ENCODE measurements at regions not wholly inside any gene's neighbourhood (a gene's known extent, or its start where the extent isn't known, plus 50 kb on each side); places are given as distances from the start of the nearest gene placed in this dataset.

GRCh38 chr1:118828038-118828437, 160.1 kb downstream of the TBX15 start:
- H3K4me3 ChIP-seq, result no peak overlapping the region
- no peak for DNase-seq
- H3K9me3 ChIP-seq, result no peaks in the 10 kb centered on the region
- H3K27me3 ChIP-seq, result no peaks in the 10 kb centered on the region
- no peak overlapping the region for H3K27ac ChIP-seq
- no peaks in the 10 kb centered on the region for H3K36me3 ChIP-seq
- H3K4me1 ChIP-seq, result no peaks in the 10 kb centered on the region
- TF ChIP-seq CTCF (IDR thresholded peaks at IDR 0.05) (no peak), POLR2A (IDR thresholded peaks at IDR 0.05) (no peak)

GRCh38 chr1:118827636-118828035, 160.5 kb downstream of the TBX15 start:
- TF ChIP-seq CTCF (IDR thresholded peaks at IDR 0.05), result no peak
- no peak for TF ChIP-seq POLR2A (IDR thresholded peaks at IDR 0.05)

GRCh38 chr1:118827207-118827606, 160.9 kb downstream of the TBX15 start:
- Histone ChIP-seq H3K27ac (no peak overlapping the region), H3K4me3 (no peak overlapping the region), H3K4me1 (no peaks in the 10 kb centered on the region), H3K36me3 (no peaks in the 10 kb centered on the region), H3K27me3 (no peaks in the 10 kb centered on the region), H3K9me3 (no peaks in the 10 kb centered on the region)
- TF ChIP-seq CTCF (IDR thresholded peaks at IDR 0.05) (no peak), POLR2A (IDR thresholded peaks at IDR 0.05) (no peak)
- no peak for DNase-seq

More at GRCh38 chr1:118827636-118828035, 160.5 kb downstream of the TBX15 start:
- no peaks in the 10 kb centered on the region for H3K27me3 ChIP-seq
- no peaks in the 10 kb centered on the region for H3K9me3 ChIP-seq
- H3K4me1 ChIP-seq, result no peaks in the 10 kb centered on the region
- no peaks in the 10 kb centered on the region for H3K36me3 ChIP-seq
- DNase-seq, result no peak
- H3K27ac ChIP-seq, result no peak overlapping the region
- H3K4me3 ChIP-seq, result no peak overlapping the region

- no peak for DNase-seq
- H3K9me3 ChIP-seq, result no peaks in the 10 kb centered on the region
- no peak overlapping the region for H3K4me3 ChIP-seq
- H3K27me3 ChIP-seq, result no peaks in the 10 kb centered on the region
- H3K27ac ChIP-seq, result no peak overlapping the region
- no peaks in the 10 kb centered on the region for H3K36me3 ChIP-seq
- no peaks in the 10 kb centered on the region for H3K4me1 ChIP-seq
- TF ChIP-seq POLR2A (IDR thresholded peaks at IDR 0.05), result no peak
- no peak for TF ChIP-seq CTCF (IDR thresholded peaks at IDR 0.05)
Measured at GRCh38 chr1:118826669-118827068, 161.5 kb downstream of the TBX15 start.

- Histone ChIP-seq H3K36me3 (no peaks in the 10 kb centered on the region), H3K4me3 (no peak overlapping the region), H3K9me3 (no peaks in the 10 kb centered on the region), H3K27me3 (no peaks in the 10 kb centered on the region), H3K4me1 (no peaks in the 10 kb centered on the region), H3K27ac (no peak overlapping the region)
- TF ChIP-seq POLR2A (IDR thresholded peaks at IDR 0.05) (no peak), CTCF (IDR thresholded peaks at IDR 0.05) (no peak)
- no peak for DNase-seq
Measured at GRCh38 chr1:118825619-118826018, 162.5 kb downstream of the TBX15 start.

- DNase-seq, result no peak
- Histone ChIP-seq H3K4me3 (no peak overlapping the region), H3K4me1 (no peaks in the 10 kb centered on the region), H3K36me3 (no peaks in the 10 kb centered on the region), H3K27ac (no peak overlapping the region), H3K27me3 (no peaks in the 10 kb centered on the region), H3K9me3 (no peaks in the 10 kb centered on the region)
- TF ChIP-seq CTCF (IDR thresholded peaks at IDR 0.05), result no peak
- no peak for TF ChIP-seq POLR2A (IDR thresholded peaks at IDR 0.05)
Measured at GRCh38 chr1:118821801-118822200, 166.3 kb downstream of the TBX15 start.
